Testis (tissue), 2 donors: ENCODE measurements at regions not wholly inside any gene's neighbourhood (a gene's known extent, or its start where the extent isn't known, plus 50 kb on each side); places are given as distances from the start of the nearest gene placed in this dataset.

Experiments used
- DNase-seq: peaks from one replicate; pipeline ENCODE4 v3.0.0-alpha.2; 2019
- H3K27ac ChIP-seq, 2 donors: fragments of 200-600 bp; sonication (generic); one replicate each; pipeline ENCODE4 v1.5.1; 2019
- H3K27me3 ChIP-seq: fragments of 200-600 bp; sonication (generic); one replicate; pipeline ENCODE4 v1.5.1; 2019
- H3K36me3 ChIP-seq: fragments of 200-600 bp; sonication (generic); one replicate; pipeline ENCODE4 v1.5.1; 2017; ENCODE audit warnings: low read depth; ENCODE audit errors: missing control alignments
- H3K4me1 ChIP-seq: fragments of 200-600 bp; sonication (generic); one replicate; pipeline ENCODE4 v1.5.1; 2019
- H3K4me3 ChIP-seq, 2 donors: fragments of 200-600 bp; sonication (generic); one replicate each; pipeline ENCODE4 v1.5.1; 2017 to 2019
- H3K9me3 ChIP-seq: fragments of 200-600 bp; sonication (generic); one replicate; pipeline ENCODE4 v1.5.1; 2017
- POLR2A ChIP-seq: fragments of 450-650 bp; IDR thresholded peaks from one replicate; pipeline ENCODE4 v1.6.1; 2017; ENCODE audit warnings: antibody characterized with exemption, mild to moderate bottlenecking, moderate library complexity
- WGBS, 2 donors: methylation state at CpG; one replicate each; pipeline ENCODE4 v1.1.5; 2018; 5-methylcytosine and 5-hydroxymethylcytosine counted together
- intact Hi-C: fragments of 100-400 bp; cut with DNase I; formaldehyde crosslinking; loops from one replicate; pipeline ENCODE4 v1.15.1; 2023; ENCODE audit warnings: low total_unique reads
- TF ChIP-seq, protein P1 (sequence below), 3 experiments: fragments of 450-650 bp in 2 of 3; fragments of 200-600 bp in 1 of 3; sonication (generic) in 1 of 3; IDR thresholded peaks; one replicate each; pipeline ENCODE4 v1.5.1; 2016 to 2019; ENCODE audit warnings: antibody characterized with exemption in 3 of 3, mild to moderate bottlenecking in 2 of 3, moderate library complexity in 1 of 3

GRCh38 chr10:65735382-65735781 lies 1190.5 kb upstream of the LRRTM3 start:
- no peak overlapping the region for H3K27ac ChIP-seq
- TF ChIP-seq POLR2A, result no peak
- TF ChIP-seq, protein P1, sequence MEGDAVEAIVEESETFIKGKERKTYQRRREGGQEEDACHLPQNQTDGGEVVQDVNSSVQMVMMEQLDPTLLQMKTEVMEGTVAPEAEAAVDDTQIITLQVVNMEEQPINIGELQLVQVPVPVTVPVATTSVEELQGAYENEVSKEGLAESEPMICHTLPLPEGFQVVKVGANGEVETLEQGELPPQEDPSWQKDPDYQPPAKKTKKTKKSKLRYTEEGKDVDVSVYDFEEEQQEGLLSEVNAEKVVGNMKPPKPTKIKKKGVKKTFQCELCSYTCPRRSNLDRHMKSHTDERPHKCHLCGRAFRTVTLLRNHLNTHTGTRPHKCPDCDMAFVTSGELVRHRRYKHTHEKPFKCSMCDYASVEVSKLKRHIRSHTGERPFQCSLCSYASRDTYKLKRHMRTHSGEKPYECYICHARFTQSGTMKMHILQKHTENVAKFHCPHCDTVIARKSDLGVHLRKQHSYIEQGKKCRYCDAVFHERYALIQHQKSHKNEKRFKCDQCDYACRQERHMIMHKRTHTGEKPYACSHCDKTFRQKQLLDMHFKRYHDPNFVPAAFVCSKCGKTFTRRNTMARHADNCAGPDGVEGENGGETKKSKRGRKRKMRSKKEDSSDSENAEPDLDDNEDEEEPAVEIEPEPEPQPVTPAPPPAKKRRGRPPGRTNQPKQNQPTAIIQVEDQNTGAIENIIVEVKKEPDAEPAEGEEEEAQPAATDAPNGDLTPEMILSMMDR (IDR thresholded peaks at IDR 0.05), result no peak
- WGBS, 2 donors, result 59 to 70% methylated on average over 2 of the region's 2 CpGs
- no peaks in the 10 kb centered on the region for H3K36me3 ChIP-seq
- no peaks in the 10 kb centered on the region for H3K9me3 ChIP-seq
- H3K4me3 ChIP-seq, result no peak overlapping the region
- H3K4me1 ChIP-seq, result no peaks in the 10 kb centered on the region
- no peaks in the 10 kb centered on the region for H3K27me3 ChIP-seq
- no peak for DNase-seq
- intact Hi-C loops, result no loop called here

- no peaks in the 10 kb centered on the region for H3K27me3 ChIP-seq
These were observed 1182.9 kb upstream of the LRRTM3 start for GRCh38 chr10:65742906-65743305.

DNA sequence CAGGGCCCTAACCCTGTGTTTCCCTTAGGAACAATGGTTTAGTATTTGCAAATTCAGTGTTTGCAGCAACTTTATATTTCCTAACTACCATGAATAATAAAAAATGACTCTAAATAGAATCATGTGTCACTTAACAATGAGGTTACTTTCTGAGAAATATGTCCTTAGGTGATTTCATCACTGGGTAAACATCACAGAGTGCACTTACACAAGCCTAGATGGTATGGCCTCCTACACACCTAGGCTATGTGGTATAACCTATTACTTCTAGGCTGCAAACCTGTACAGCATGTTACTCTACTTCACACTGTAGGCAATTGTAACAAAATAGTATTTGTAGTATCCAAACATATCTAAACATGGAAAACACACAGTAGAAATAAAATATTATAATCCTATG lies 1174.6 kb upstream of the LRRTM3 start:
- Histone ChIP-seq H3K9me3 (no peaks in the 10 kb centered on the region), H3K4me3 (no peak overlapping the region), H3K36me3 (no peaks in the 10 kb centered on the region), H3K27me3 (no peaks in the 10 kb centered on the region), H3K4me1 (no peaks in the 10 kb centered on the region), H3K27ac (no peak overlapping the region)
- no peak for TF ChIP-seq POLR2A
- TF ChIP-seq, protein P1 (IDR thresholded peaks at IDR 0.05), result no peak
- DNase-seq, result no peak
- intact Hi-C loops, result no loop called here

More at GRCh38 chr10:65742906-65743305, 1182.9 kb upstream of the LRRTM3 start:
- intact Hi-C loops, result no loop called here
- no peak overlapping the region for H3K27ac ChIP-seq
- TF ChIP-seq, protein P1 (IDR thresholded peaks at IDR 0.05), result no peak
- TF ChIP-seq POLR2A, result no peak
- WGBS, 2 donors, result 85 to 92% methylated on average over 1 of the region's 1 CpG
- no peaks in the 10 kb centered on the region for H3K36me3 ChIP-seq
- DNase-seq, result no peak
- H3K4me3 ChIP-seq, result no peak overlapping the region
- no peaks in the 10 kb centered on the region for H3K9me3 ChIP-seq
- H3K4me1 ChIP-seq, result no peaks in the 10 kb centered on the region

- DNase-seq, result no peak
- WGBS, 2 donors, result 91 to 94% methylated on average over 1 of the region's 1 CpG
- TF ChIP-seq, protein P1 (IDR thresholded peaks at IDR 0.05), result no peak
- no peak for TF ChIP-seq POLR2A
- no peaks in the 10 kb centered on the region for H3K9me3 ChIP-seq
- H3K36me3 ChIP-seq, result no peaks in the 10 kb centered on the region
- intact Hi-C loops, result no loop called here
- H3K4me3 ChIP-seq, result no peak overlapping the region
- no peaks in the 10 kb centered on the region for H3K4me1 ChIP-seq
- no peak overlapping the region for H3K27ac ChIP-seq
- no peaks in the 10 kb centered on the region for H3K27me3 ChIP-seq
These were observed 1173.9 kb upstream of the LRRTM3 start for GRCh38 chr10:65751896-65752295.

- Histone ChIP-seq H3K27me3 (no peaks in the 10 kb centered on the region), H3K36me3 (no peaks in the 10 kb centered on the region), H3K9me3 (no peaks in the 10 kb centered on the region), H3K4me3 (no peak overlapping the region), H3K4me1 (no peaks in the 10 kb centered on the region), H3K27ac (no peak overlapping the region)
- TF ChIP-seq, protein P1 (IDR thresholded peaks at IDR 0.05), result no peak
- no peak for TF ChIP-seq POLR2A
- intact Hi-C loops, result no loop called here
- no peak for DNase-seq
- WGBS, 2 donors, result 84 to 87% methylated on average over 1 of the region's 1 CpG
These were observed 1172.3 kb upstream of the LRRTM3 start for GRCh38 chr10:65753532-65753931.
